LNCaP clone FGC (cell line): ENCODE measurements at regions not wholly inside any gene's neighbourhood (a gene's known extent, or its start where the extent isn't known, plus 50 kb on each side); places are given as distances from the start of the nearest gene placed in this dataset.

Source experiments
- DNase-seq: peaks from one replicate; pipeline ENCODE4 v3.0.0-alpha.2; 2011; ENCODE audit warnings: low read depth
- H3K4me3 ChIP-seq: 2 replicates; pipeline ENCODE4 v1.5.1; 2011; ENCODE audit warnings: mild to moderate bottlenecking, low read depth, low read length, control low read depth
- TF ChIP-seq, protein P1 (sequence below): IDR thresholded peaks from 2 replicates; pipeline ENCODE4 v1.5.1; 2012; ENCODE audit warnings: mild to moderate bottlenecking; ENCODE audit not compliant: control insufficient read depth, insufficient read depth; ENCODE audit errors: extremely low read depth

- TF ChIP-seq, protein P1, sequence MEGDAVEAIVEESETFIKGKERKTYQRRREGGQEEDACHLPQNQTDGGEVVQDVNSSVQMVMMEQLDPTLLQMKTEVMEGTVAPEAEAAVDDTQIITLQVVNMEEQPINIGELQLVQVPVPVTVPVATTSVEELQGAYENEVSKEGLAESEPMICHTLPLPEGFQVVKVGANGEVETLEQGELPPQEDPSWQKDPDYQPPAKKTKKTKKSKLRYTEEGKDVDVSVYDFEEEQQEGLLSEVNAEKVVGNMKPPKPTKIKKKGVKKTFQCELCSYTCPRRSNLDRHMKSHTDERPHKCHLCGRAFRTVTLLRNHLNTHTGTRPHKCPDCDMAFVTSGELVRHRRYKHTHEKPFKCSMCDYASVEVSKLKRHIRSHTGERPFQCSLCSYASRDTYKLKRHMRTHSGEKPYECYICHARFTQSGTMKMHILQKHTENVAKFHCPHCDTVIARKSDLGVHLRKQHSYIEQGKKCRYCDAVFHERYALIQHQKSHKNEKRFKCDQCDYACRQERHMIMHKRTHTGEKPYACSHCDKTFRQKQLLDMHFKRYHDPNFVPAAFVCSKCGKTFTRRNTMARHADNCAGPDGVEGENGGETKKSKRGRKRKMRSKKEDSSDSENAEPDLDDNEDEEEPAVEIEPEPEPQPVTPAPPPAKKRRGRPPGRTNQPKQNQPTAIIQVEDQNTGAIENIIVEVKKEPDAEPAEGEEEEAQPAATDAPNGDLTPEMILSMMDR: no peak
- no peak overlapping the region for H3K4me3 ChIP-seq
- no peak for DNase-seq
Measured at GRCh38 chr12:9348906-9349518, 140.8 kb upstream of the PZP start.

- DNase-seq: no peak
- no peak overlapping the region for H3K4me3 ChIP-seq
- TF ChIP-seq, protein P1: no peak
Measured at GRCh38 chr12:9347328-9348127, 139.3 kb upstream of the PZP start.

DNA sequence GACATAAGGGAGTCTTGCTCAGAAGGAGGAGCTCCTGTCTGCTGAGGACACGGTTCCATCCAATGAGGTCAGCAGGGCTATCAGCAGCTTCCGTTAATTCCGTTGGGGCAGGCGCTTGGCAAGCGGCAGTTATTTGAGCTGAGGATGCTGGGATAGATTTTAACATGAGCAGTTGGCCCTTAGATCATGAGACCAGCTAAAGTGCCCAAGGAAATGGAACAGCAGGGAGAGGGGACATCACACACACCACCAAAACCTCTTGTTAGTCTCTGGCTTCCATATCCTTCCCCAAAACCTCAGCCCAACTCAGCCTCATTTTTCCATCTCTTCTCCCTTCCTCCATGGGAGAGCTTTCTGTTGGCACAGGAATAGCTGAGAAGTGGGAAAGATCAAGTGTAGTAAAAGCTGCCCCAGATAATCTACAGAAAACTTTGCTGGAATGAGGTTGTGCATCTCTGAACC, 138.7 kb upstream of the PZP start:
- no peak for DNase-seq
- no peak overlapping the region for H3K4me3 ChIP-seq
- TF ChIP-seq, protein P1: no peak

GRCh38 chr12:9345171-9345570, 137.0 kb upstream of the PZP start:
- no peak overlapping the region for H3K4me3 ChIP-seq
- no peak for DNase-seq
- TF ChIP-seq, protein P1: no peak

GRCh38 chr12:9344541-9344940, 136.3 kb upstream of the PZP start:
- no peak for DNase-seq
- TF ChIP-seq, protein P1: no peak

DNA sequence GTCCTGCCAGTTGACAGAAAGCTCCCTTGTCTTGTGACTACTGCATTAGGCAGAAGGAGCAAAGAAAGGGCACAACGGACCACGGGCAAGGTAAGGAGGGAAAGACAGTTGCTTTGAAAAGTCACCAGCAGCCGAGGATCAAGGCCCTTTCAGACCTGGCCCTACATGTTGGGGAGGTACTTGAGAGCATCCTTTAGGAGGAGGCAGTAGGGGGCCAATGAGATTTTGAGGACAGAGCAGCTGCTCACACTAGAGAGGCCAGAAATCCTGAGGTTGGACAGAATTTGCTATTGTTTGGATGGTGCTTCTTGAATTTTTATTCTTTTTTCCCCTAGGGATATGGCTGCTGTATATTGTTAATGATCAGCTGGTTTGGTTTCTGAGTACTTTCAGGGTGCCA, 135.5 kb upstream of the PZP start:
- no peak overlapping the region for H3K4me3 ChIP-seq
- TF ChIP-seq, protein P1: no peak
- no peak for DNase-seq

More at GRCh38 chr12:9344541-9344940, 136.3 kb upstream of the PZP start:
- H3K4me3 ChIP-seq: no peak overlapping the region
